ENCODE measurements at regions not wholly inside any gene's neighbourhood (a gene's known extent, or its start where the extent isn't known, plus 50 kb on each side); places are given as distances from the start of the nearest gene placed in this dataset.

- TF ChIP-seq CTCF (conservative IDR thresholded peaks at IDR 0.05) (no peak), ZFX (IDR thresholded peaks at IDR 0.05) (no peak)
Observed at GRCh38 chr2:111251711-111252110, 131.0 kb downstream of the BCL2L11 start.
